Left ventricle myocardium superior (tissue), 1 donor: ENCODE measurements at regions not wholly inside any gene's neighbourhood (a gene's known extent, or its start where the extent isn't known, plus 50 kb on each side); places are given as distances from the start of the nearest gene placed in this dataset.
"Not testable (repeated sequence)": the region's sequence is repeated elsewhere in the genome, so short reads cannot be mapped to it uniquely, and the experiment has no call there.

Experiments used
- ATAC-seq: fragments of 200-7000 bp; cut with Tn5 transposase; one replicate; pipeline ENCODE4 v1.9.1; 2020; ENCODE audit warnings: mild to moderate bottlenecking, moderate library complexity
- DNase-seq: peaks from one replicate; pipeline ENCODE4 v3.0.0-alpha.2; 2020
- intact Hi-C: fragments of 100-400 bp; cut with micrococcal nuclease; formaldehyde crosslinking; loops from one replicate; pipeline ENCODE4 v1.11.0; 2022
- donor health status: DM: no; HTN: yes; CAD: no; lungs with severe emphysema.

- ATAC-seq, result no peak
- intact Hi-C loops, result no loop called here
These were observed 286.4 kb upstream of the MMADHC start for GRCh38 chr2:149873936-149874335.

GRCh38 chr2:149872638-149873150 is 285.1 kb upstream of the MMADHC start:
- ATAC-seq (no peak), DNase-seq (no peak)
- intact Hi-C loops, result no loop called here

More at GRCh38 chr2:149873936-149874335, 286.4 kb upstream of the MMADHC start:
- no peak for DNase-seq

DNA sequence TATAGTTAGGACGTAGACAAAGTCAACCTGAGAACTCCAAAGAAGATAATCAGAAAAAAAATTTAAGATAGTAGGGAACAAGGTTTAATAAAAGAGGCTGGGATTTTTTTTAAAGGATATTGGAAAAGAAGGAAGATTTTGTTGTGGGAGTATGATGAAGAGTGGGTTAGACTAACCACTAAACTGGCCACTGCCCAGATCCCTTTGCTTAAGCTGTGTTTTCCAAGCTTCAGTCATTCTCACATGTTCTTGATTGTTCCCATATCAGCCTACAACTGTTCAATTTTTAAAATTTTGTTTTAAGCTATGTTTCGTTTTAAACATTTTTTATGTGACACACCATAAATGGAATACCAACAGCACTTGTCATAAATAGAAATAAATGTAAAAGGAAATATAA is 284.5 kb upstream of the MMADHC start:
- DNase-seq (no peak), ATAC-seq (no peak)
- intact Hi-C loops, result no loop called here

DNA sequence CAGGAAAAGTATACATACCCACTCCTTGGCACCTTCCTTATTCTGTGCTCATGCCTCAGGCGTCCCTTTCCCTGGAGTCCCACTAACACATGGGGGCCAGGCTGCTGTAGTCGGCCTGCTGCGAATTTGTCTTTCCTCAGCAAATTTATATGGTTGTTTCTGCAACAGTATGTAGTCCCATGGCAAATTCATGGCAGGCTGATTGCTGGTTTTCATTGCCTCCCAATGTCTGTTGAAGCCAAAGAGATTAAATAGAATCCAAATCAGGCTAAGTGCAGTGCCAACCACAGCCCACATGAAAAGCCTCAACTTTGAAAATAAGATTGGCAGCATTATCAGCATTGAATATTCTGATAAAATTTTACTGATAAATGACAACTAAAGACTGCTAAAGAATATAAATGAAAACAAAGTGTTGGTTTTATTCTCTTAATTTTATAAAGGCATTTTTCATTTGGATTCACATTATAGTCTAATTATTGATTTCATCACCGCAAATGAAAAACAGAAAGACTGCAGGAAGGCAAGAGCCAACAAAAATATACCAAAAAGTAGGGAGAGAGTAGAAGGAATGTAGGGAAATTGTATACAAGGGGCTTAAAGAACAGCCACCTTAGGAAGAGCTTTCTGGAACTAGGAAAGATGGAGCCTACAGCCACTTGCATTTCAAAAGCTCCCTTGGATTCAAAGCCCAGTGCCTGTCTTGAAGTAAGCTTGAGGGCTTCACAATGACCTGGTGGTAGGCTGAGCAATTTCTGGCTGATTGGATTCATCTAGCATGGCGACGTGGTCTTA is 283.7 kb upstream of the MMADHC start:
- DNase-seq, result no peak
- no peak for ATAC-seq
- intact Hi-C loops, result no loop called here

- intact Hi-C loops, result no loop called here
- DNase-seq (no peak), ATAC-seq (no peak)
These were observed 275.7 kb upstream of the MMADHC start for GRCh38 chr2:149863227-149863626.

- intact Hi-C loops, result no loop called here
- DNase-seq (no peak), ATAC-seq (no peak)
These were observed 273.5 kb upstream of the MMADHC start for GRCh38 chr2:149861034-149861433.

DNA sequence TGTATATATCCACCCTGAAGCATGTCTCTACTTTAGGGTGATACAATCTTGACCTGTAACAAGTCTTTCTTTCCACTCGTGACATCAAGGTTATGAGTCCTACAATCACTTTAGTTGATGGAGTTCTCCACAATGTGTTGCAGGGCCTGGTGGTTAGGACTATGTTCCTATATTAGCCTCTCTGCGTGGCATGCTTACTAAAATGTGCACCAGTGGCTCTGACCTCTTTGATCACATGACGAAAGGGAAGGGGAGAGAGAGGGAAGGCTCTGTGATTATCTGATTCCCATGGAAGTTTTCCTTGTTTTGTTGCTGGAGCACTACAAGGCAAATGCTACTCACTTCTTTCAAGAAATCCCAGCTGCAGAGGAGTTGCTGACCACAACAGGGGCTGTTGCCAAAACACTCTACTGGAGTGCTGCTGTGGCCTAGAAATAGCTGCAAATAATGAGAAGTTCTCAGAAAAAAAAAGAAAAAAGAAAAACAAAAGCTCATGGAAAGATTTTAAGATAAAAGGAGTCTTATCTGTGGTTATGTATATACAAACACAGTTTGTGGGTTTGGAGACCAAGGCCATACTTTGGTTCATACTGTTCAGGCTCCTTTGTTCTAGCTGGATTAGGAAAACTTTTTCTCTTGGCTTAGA is 272.8 kb upstream of the MMADHC start:
- intact Hi-C loops, result no loop called here
- ATAC-seq (peak; percentile 88), DNase-seq (peak; percentile 21)

- intact Hi-C loops, result no loop called here
- DNase-seq (no peak), ATAC-seq (peak; percentile 68)
These were observed 271.5 kb upstream of the MMADHC start for GRCh38 chr2:149858901-149859634.

GRCh38 chr2:149858216-149858615 is 270.6 kb upstream of the MMADHC start:
- ATAC-seq (no peak), DNase-seq (no peak)
- intact Hi-C loops, result no loop called here

- no peak for ATAC-seq
- intact Hi-C loops, result no loop called here
- no peak for DNase-seq
These were observed 269.8 kb upstream of the MMADHC start for GRCh38 chr2:149857344-149857743.

DNA sequence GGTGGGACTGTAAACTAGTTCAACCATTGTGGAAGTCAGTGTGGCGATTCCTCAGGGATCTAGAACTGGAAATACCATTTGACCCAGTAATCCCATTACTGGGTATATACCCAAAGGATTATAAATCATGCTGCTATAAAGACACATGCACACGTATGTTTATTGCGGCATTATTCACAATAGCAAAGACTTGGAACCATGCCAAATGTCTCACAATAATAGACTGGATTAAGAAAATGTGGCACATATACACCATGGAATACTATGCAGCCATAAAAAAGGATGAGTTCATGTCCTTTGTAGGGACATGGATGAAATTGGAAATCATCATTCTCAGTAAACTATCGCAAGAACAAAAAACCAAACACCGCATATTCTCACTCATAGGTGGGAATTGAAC is 268.3 kb upstream of the MMADHC start:
- intact Hi-C loops, ATAC-seq, DNase-seq: not testable (repeated sequence)

- ATAC-seq, result no peak
- DNase-seq, result no peak
- intact Hi-C loops, result no loop called here
These were observed 262.0 kb upstream of the MMADHC start for GRCh38 chr2:149849591-149849990.

DNA sequence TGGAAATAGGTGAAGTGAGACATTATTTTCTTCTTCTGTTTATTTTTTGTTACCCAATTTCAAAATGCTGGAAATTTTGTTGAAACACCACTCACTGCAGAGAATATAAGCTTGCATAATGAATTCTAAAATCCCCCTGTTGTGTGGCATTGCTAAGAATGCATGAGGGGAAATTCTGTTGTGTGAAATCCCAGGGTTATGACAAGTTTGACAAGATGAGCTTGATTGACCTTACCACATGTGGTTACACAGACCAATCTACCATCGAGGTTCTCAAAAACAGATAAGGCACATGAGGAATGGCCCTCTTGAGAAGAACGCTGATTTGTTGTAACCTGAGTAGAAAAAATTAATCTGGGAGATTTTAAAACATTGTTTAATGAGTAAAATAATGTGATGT is 261.6 kb upstream of the MMADHC start:
- ATAC-seq, result no peak
- intact Hi-C loops, result no loop called here

GRCh38 chr2:149841396-149841795 is 253.8 kb upstream of the MMADHC start:
- no peak for DNase-seq
- intact Hi-C loops, result no loop called here
- ATAC-seq, result no peak

More for the DNA sequence above, 261.6 kb upstream of the MMADHC start:
- DNase-seq, result no peak

DNA sequence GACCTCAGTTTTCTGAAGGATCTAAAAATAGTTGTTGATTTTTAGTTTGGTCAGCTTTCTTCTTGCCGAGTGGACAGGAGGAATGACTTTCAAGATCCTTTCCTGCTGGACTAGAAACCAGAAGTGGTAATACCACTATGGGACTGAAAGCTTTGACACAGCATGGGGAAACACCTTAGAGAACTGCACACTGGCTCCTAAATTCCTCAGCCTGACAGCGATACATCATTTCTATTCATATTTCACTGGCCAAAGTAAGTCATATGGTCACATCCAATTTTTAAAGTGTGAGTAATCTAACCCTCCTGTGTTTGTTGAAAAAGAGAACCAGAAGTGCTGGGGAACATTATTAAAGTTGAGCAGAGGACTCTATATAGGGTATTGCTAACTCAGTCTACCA is 244.7 kb upstream of the MMADHC start:
- intact Hi-C loops, result no loop called here
- ATAC-seq, result no peak

GRCh38 chr2:149828520-149829210 is 241.1 kb upstream of the MMADHC start:
- intact Hi-C loops, result no loop called here
- no peak for DNase-seq
- ATAC-seq, result no peak

More for the DNA sequence above, 244.7 kb upstream of the MMADHC start:
- no peak for DNase-seq

DNA sequence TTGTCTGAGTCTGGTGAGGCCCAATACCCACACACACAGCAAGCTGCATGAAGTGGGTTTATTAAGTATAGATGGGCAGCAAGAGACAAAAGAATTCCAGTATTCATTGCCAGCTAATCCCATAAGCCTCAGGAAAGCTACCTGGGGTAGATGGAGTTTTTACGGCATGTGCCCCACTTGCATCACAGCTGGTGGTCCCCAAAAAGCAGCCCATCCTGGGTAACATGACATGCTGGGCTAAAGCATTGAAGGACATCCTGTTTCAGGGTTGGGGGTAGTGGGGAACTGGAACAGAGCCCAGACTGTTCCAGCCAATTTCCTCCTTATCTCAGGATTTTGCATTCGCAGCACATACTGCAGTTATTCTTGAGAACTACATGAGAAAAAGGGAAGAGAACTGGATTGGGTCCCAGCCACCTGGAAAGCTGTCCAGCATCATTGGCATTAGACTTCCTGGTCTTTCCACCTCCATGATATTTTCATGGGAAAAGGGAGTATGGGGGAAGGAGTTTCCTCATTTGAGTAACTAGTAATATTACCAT is 240.1 kb upstream of the MMADHC start:
- DNase-seq (no peak), ATAC-seq (no peak)
- intact Hi-C loops, result no loop called here

- no peak for ATAC-seq
- no peak for DNase-seq
- intact Hi-C loops, result no loop called here
These were observed 239.0 kb upstream of the MMADHC start for GRCh38 chr2:149826471-149827125.

GRCh38 chr2:149825473-149825872 is 237.9 kb upstream of the MMADHC start:
- no peak for ATAC-seq
- DNase-seq, result no peak
- intact Hi-C loops, result no loop called here
